ENCODE measurements at regions not wholly inside any gene's neighbourhood (a gene's known extent, or its start where the extent isn't known, plus 50 kb on each side); places are given as distances from the start of the nearest gene placed in this dataset.

GRCh38 chr6:79789896-79790295 lies 157.5 kb downstream of the ELOVL4 start:
- no peak overlapping the region for H3K23ac ChIP-seq (ENCODE audit: insufficient read length, low read depth, low read length)
- no peak overlapping the region for H4K91ac ChIP-seq (ENCODE audit: insufficient read length, low read depth, low read length)
- no peak overlapping the region for H3K18ac ChIP-seq (ENCODE audit: insufficient read length, low read depth, low read length)
- no CpG with 5 or more reads among the region's 5 CpGs for WGBS (ENCODE audit: extremely low coverage, insufficient read length, low lambda C conversion rate)
- H4K8ac ChIP-seq (replicated peaks; ENCODE audit: insufficient read length, low read depth, low read length), result no peak overlapping the region
- H2BK20ac ChIP-seq (ENCODE audit: low read depth, low read length, poor library complexity, severe bottlenecking), result no peak overlapping the region
- TF ChIP-seq CTCF (conservative IDR thresholded peaks at IDR 0.05), result no peak
- H3K27me3 Mint-ChIP-seq (ENCODE audit: low read depth), result no peaks in the 10 kb centered on the region
- no peaks in the 10 kb centered on the region for H3K4me1 Mint-ChIP-seq
- no peak overlapping the region for H2AK5ac ChIP-seq (ENCODE audit: insufficient read length, low read length)
- no peaks in the 10 kb centered on the region for H4K20me1 ChIP-seq (ENCODE audit: control insufficient read depth, insufficient read depth, insufficient read length)
- H2BK15ac ChIP-seq (ENCODE audit: low read depth, low read length), result no peak overlapping the region
- H3K79me2 ChIP-seq (ENCODE audit: insufficient read depth, low read length), result no peaks in the 10 kb centered on the region
- no peaks in the 10 kb centered on the region for H3K36me3 Mint-ChIP-seq (ENCODE audit: insufficient read depth in 1 of 3, low read depth in 3 of 3)
- H3K9ac ChIP-seq (ENCODE audit: extremely low read depth, insufficient read length, low read length), result no peak overlapping the region
- H3K27ac ChIP-seq (ENCODE audit: insufficient read length, low read depth, low read length), result no peak overlapping the region
- no peaks in the 10 kb centered on the region for H3K79me1 ChIP-seq (ENCODE audit: insufficient read depth, low read depth, low read length, poor library complexity, severe bottlenecking)
- no peak for DNase-seq
- no peak overlapping the region for H4K5ac ChIP-seq (ENCODE audit: insufficient read length, low read depth, low read length)
- no peak overlapping the region for H3T11ph ChIP-seq (ENCODE audit: low read length)
- H2AFZ ChIP-seq (ENCODE audit: low read length), result no peak overlapping the region
- no peak overlapping the region for H3K4ac ChIP-seq (ENCODE audit: low read depth, low read length)
- H3K27ac Mint-ChIP-seq, result peak overlapping the region in 1 of 3 experiments; percentile 65; a peak in 1 of 7 replicates
- no peak overlapping the region for H2BK120ac ChIP-seq (ENCODE audit: low read depth, low read length, poor library complexity, severe bottlenecking)
- no peaks in the 10 kb centered on the region for H3K9me3 Mint-ChIP-seq
- no peak overlapping the region for H3K4me2 ChIP-seq (ENCODE audit: insufficient read depth, insufficient read length, low read length)
- no peak overlapping the region for H3K14ac ChIP-seq (ENCODE audit: insufficient read depth, low read length)
- no peaks in the 10 kb centered on the region for H3K23me2 ChIP-seq (ENCODE audit: insufficient read length, low read depth, low read length, poor library complexity, severe bottlenecking)
- no peaks in the 10 kb centered on the region for H3K4me1 ChIP-seq (ENCODE audit: insufficient read depth, low read length)
- no peaks in the 10 kb centered on the region for H3K27me3 ChIP-seq (ENCODE audit: insufficient read depth, low read length)
- H3K9me3 ChIP-seq (ENCODE audit: control insufficient read depth, low read depth, low read length), result no peaks in the 10 kb centered on the region
- no peak overlapping the region for H3K4me3 Mint-ChIP-seq
- H2BK12ac ChIP-seq (ENCODE audit: insufficient read length, low read depth, low read length), result no peak overlapping the region
- no peak overlapping the region for H2BK5ac ChIP-seq (ENCODE audit: insufficient read length, low read length)
- no peak overlapping the region for H3K56ac ChIP-seq (ENCODE audit: insufficient read length, low read depth, low read length)

Data from H9 (cell line).